OCI-LY7 (cell line): ENCODE measurements at regions not wholly inside any gene's neighbourhood (a gene's known extent, or its start where the extent isn't known, plus 50 kb on each side); places are given as distances from the start of the nearest gene placed in this dataset.

Experiments used
- CTCF ChIP-seq: fragments of 200-600 bp; sonication (generic); conservative IDR thresholded peaks from 2 replicates; pipeline ENCODE4 v1.5.1; 2014; ENCODE audit warnings: mild to moderate bottlenecking, antibody characterized with exemption, low read length, moderate library complexity, mixed read lengths
- EZH2phosphoT487 ChIP-seq: fragments of 200-600 bp; sonication (generic); IDR thresholded peaks from 2 replicates; pipeline ENCODE4 v1.6.1; 2018; ENCODE audit warnings: low read depth, borderline replicate concordance, mild to moderate bottlenecking, mixed run types, antibody characterized with exemption, low read length, moderate library complexity, mixed read lengths

- no peak for TF ChIP-seq CTCF
- no peak for TF ChIP-seq EZH2phosphoT487
Observed at GRCh38 chr10:28149746-28150145, 150.9 kb upstream of the ODAD2 start.
